IMR-90 (cell line): ENCODE measurements at regions not wholly inside any gene's neighbourhood (a gene's known extent, or its start where the extent isn't known, plus 50 kb on each side); places are given as distances from the start of the nearest gene placed in this dataset.

Experiments
- ATAC-seq: fragments of 200-7000 bp; cut with Tn5 transposase; 2 replicates; pipeline ENCODE4 v1.9.1; 2020; ENCODE audit warnings: low read depth, mild to moderate bottlenecking, moderate library complexity
- BruUV-seq: library from RNA; stranded (reverse); fragments of 400-500 nt; replicated peaks from 2 replicates; lab custom pipeline; 2021; lab: Mats Ljungman, UMichigan
- CTCF ChIA-PET: fragments of 300-600 bp; formaldehyde crosslinking; extraction: SDS; loops from one replicate; lab custom pipeline; 2021; ENCODE audit warnings: antibody characterized with exemption; lab: Yijun Ruan, JAX
- POLR2A ChIA-PET: fragments of 300-600 bp; sonication (Branson Sonifier 250); formaldehyde crosslinking; loops from one replicate; lab custom pipeline; 2022; ENCODE audit warnings: antibody characterized with exemption; ENCODE audit not compliant: unreplicated experiment; lab: Charles Lee
- DNase-seq: peaks from one replicate; pipeline ENCODE4 v3.0.0; 2013
- H2AFZ ChIP-seq: replicated peaks from 2 replicates; pipeline ENCODE3; 2013; ENCODE audit warnings: low read length, mild to moderate bottlenecking; ENCODE audit not compliant: poor library complexity
- H2AK5ac ChIP-seq: 2 replicates; pipeline ENCODE4 v1.6.1; 2013; ENCODE audit warnings: low read depth, low read length, inconsistent platforms
- H2AK9ac ChIP-seq: replicated peaks from 2 replicates; pipeline ENCODE3; 2013; ENCODE audit warnings: mild to moderate bottlenecking, low read depth, low read length, moderate library complexity; ENCODE audit not compliant: poor library complexity
- H2BK120ac ChIP-seq: 2 replicates; pipeline ENCODE4 v1.6.1; 2013; ENCODE audit warnings: low read depth, low read length, inconsistent platforms
- H2BK15ac ChIP-seq: 3 replicates; pipeline ENCODE4 v1.6.1; 2013; ENCODE audit warnings: low read depth, low read length, inconsistent platforms
- H2BK20ac ChIP-seq: 2 replicates; pipeline ENCODE4 v1.6.1; 2013; ENCODE audit warnings: low read depth, mild to moderate bottlenecking, inconsistent platforms, low read length, moderate library complexity
- H2BK5ac ChIP-seq: 2 replicates; pipeline ENCODE4 v1.6.1; 2013; ENCODE audit warnings: mild to moderate bottlenecking, low read depth, low read length, inconsistent platforms; ENCODE audit not compliant: poor library complexity, severe bottlenecking
- H3K14ac ChIP-seq: replicated peaks from 2 replicates; pipeline ENCODE4 v1.6.1; 2013; ENCODE audit warnings: low read depth, low read length, inconsistent platforms
- H3K18ac ChIP-seq: 2 replicates; pipeline ENCODE4 v1.6.1; 2013; ENCODE audit warnings: low read depth, low read length, control low read depth
- H3K23ac ChIP-seq: 2 replicates; pipeline ENCODE4 v1.6.1; 2013; ENCODE audit warnings: low read depth, low read length, inconsistent platforms
- H3K27ac ChIP-seq: 2 replicates; pipeline ENCODE4 v1.5.1; 2013; ENCODE audit warnings: mild to moderate bottlenecking, control low read depth, low read length; ENCODE audit not compliant: insufficient read depth
- H3K27me3 ChIP-seq: 2 replicates; pipeline ENCODE4 v1.6.1; 2013; ENCODE audit warnings: low read length; ENCODE audit not compliant: control insufficient read depth, insufficient read depth
- H3K36me3 ChIP-seq: 2 replicates; pipeline ENCODE4 v1.6.1; 2013; ENCODE audit warnings: low read length, mixed read lengths; ENCODE audit not compliant: control insufficient read depth, insufficient read depth
- H3K4ac ChIP-seq: 2 replicates; pipeline ENCODE4 v1.6.1; 2013; ENCODE audit warnings: low read depth, low read length, inconsistent platforms
- H3K4me1 ChIP-seq: 2 replicates; pipeline ENCODE4 v1.6.1; 2013; ENCODE audit warnings: low read length, mixed read lengths; ENCODE audit not compliant: control insufficient read depth, insufficient read depth
- H3K4me2 ChIP-seq: 2 replicates; pipeline ENCODE4 v1.6.1; 2013; ENCODE audit warnings: low read depth, mild to moderate bottlenecking, control low read depth, low read length, moderate library complexity
- H3K4me3 ChIP-seq: 2 replicates; pipeline ENCODE4 v1.5.1; 2013; ENCODE audit warnings: low read depth, mild to moderate bottlenecking, control low read depth, low read length, moderate library complexity; ENCODE audit not compliant: insufficient read depth
- H3K56ac ChIP-seq: 2 replicates; pipeline ENCODE4 v1.6.1; 2013; ENCODE audit warnings: low read length, inconsistent platforms; ENCODE audit not compliant: insufficient read depth; ENCODE audit errors: extremely low read depth
- H3K79me1 ChIP-seq, 2 experiments: 2 replicates each; pipeline ENCODE4 v1.6.1; 2013; ENCODE audit warnings: low read length in 2 of 2, inconsistent platforms in 1 of 2, low read depth in 1 of 2
- H3K9ac ChIP-seq: 2 replicates; pipeline ENCODE4 v1.6.1; 2013; ENCODE audit warnings: low read depth, low read length, control low read depth
- H3K9me1 ChIP-seq: 2 replicates; pipeline ENCODE4 v1.6.1; 2013; ENCODE audit warnings: low read length, inconsistent platforms; ENCODE audit not compliant: insufficient read depth
- H3K9me3 ChIP-seq: 2 replicates; pipeline ENCODE4 v1.6.1; 2013; ENCODE audit warnings: low read length; ENCODE audit not compliant: control insufficient read depth, insufficient read depth
- H4K20me1 ChIP-seq: 2 replicates; pipeline ENCODE4 v1.6.1; 2013; ENCODE audit warnings: low read length, inconsistent platforms; ENCODE audit not compliant: insufficient read depth
- H4K5ac ChIP-seq: 2 replicates; pipeline ENCODE4 v1.6.1; 2013; ENCODE audit warnings: mild to moderate bottlenecking, low read depth, low read length, control low read depth
- H4K8ac ChIP-seq, 2 experiments: 2 replicates each; pipeline ENCODE4 v1.6.1; 2013; ENCODE audit warnings: low read depth in 2 of 2, low read length in 2 of 2, control low read depth in 1 of 2, inconsistent platforms in 1 of 2
- H4K91ac ChIP-seq: 2 replicates; pipeline ENCODE4 v1.6.1; 2013; ENCODE audit warnings: low read depth, low read length, inconsistent platforms; ENCODE audit not compliant: insufficient read depth
- FOS ChIP-seq: fragments of 150-350 bp; IDR thresholded peaks from 2 replicates; pipeline ENCODE4 v1.6.1; 2016; ENCODE audit warnings: low read depth, low read length
- MAFK ChIP-seq: IDR thresholded peaks from 2 replicates; pipeline ENCODE4 v1.6.1; 2012; ENCODE audit warnings: low read depth, low read length, improper control_type of control experiment
- MAZ ChIP-seq: IDR thresholded peaks from 2 replicates; pipeline ENCODE4 v1.6.1; 2012; ENCODE audit warnings: low read depth, mild to moderate bottlenecking, low read length, improper control_type of control experiment, moderate library complexity, borderline replicate concordance
- RAD21 ChIP-seq: IDR thresholded peaks from 2 replicates; pipeline ENCODE4 v1.6.1; 2012; ENCODE audit warnings: low read length, improper control_type of control experiment
- RFX5 ChIP-seq: IDR thresholded peaks from 2 replicates; pipeline ENCODE4 v1.8.0; 2012; ENCODE audit warnings: low read depth, mild to moderate bottlenecking, low read length, moderate library complexity
- SMC3 ChIP-seq: fragments of 150-350 bp; IDR thresholded peaks from 2 replicates; pipeline ENCODE4 v1.6.1; 2016; ENCODE audit warnings: low read depth, mild to moderate bottlenecking, antibody characterized with exemption, low read length, moderate library complexity
- WGBS, 2 experiments: methylation state at CpG; one replicate each; pipeline versions ENCODE4 v1.1.5 to v1.1.7; 2013; ENCODE audit warnings: missing lambda C conversion rate in 2 of 2; ENCODE audit not compliant: insufficient read length in 1 of 2; ENCODE audit errors: extremely low coverage in 2 of 2; 5-methylcytosine and 5-hydroxymethylcytosine counted together
- dilution Hi-C: fragments of 300-500 bp; cut with HindIII; formaldehyde crosslinking; loops from one replicate; pipeline ENCODE4 v1.14.3; 2018; ENCODE audit warnings: low sequenced_read_pairs; ENCODE audit not compliant: unreplicated experiment
- in situ Hi-C: fragments of 300-500 bp; cut with MboI; formaldehyde crosslinking; loops from 3 replicates; pipeline ENCODE4 v1.14.3; 2019; ENCODE audit warnings: low sequenced_read_pairs, inconsistent platforms, mixed read lengths
- intact Hi-C: fragments of 100-400 bp; cut with micrococcal nuclease; formaldehyde crosslinking; loops from 2 replicates; pipeline ENCODE4 v1.10.0; 2022
- TF ChIP-seq, protein P1 (sequence below): fragments of 150-350 bp; IDR thresholded peaks from 2 replicates; pipeline ENCODE4 v1.6.1; 2017; ENCODE audit warnings: mild to moderate bottlenecking, antibody characterized with exemption, low read length, low read depth
- TF ChIP-seq, protein P2 (sequence below): fragments of 150-350 bp; IDR thresholded peaks from 2 replicates; pipeline ENCODE4 v1.6.1; 2016; ENCODE audit warnings: low read depth, mild to moderate bottlenecking, low read length, moderate library complexity, borderline replicate concordance
- TF ChIP-seq, protein P3 (sequence below): conservative IDR thresholded peaks from 2 replicates; pipeline ENCODE4 v1.5.1; 2012; ENCODE audit warnings: mild to moderate bottlenecking, low read depth, low read length, improper control_type of control experiment

DNA sequence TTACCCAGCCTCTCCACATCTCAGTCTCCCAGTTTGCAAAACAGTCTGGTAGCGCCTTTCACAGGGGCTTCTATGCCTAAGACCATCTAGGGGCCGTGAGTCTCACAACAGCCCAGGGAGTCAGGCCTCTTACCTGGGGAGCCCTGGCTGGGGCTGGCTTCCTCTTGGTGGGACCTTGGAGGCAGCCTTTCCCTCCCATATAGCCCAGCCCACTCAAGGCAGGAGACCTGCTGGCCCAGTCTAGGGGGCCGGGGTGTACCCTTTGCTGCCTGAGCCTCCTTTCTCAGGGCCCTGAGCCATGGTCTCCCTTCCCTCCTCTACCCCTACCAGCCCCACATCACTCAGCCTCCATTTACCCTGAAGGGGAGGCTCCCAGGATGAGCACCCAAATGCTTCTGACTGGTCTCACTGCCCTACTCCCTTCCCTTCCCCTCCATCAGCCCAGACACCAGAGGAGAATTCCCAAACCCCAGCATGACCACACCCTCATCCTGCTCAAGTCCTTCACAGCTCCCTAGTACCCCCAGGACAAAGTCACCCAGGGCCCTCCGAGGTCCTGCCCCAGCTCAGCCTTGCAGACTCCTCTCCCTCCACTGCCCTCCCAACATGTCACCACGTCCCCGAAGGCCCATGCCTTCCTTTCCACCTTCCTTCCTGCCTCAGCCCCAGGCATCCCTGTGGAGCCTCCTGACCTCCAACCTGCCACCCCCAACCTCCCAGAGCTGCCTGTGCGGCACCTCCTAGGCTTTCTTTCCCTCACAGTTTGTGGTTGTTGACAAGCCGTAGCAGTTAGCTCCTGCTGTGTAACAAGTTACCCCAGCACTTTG, 55.3 kb downstream of the BARX1 start:
- in situ Hi-C loops: no loop called here
- no peak overlapping the region for H4K5ac ChIP-seq
- dilution Hi-C loops: no loop called here
- H2AK5ac ChIP-seq: no peak overlapping the region
- H3K27me3 ChIP-seq: no peaks in the 10 kb centered on the region; the same call in 1 of the 2 replicates
- TF ChIP-seq SMC3 (no peak), FOS (no peak), MAZ (no peak), MAFK (no peak), RFX5 (no peak), RAD21 (no peak)
- TF ChIP-seq, protein P1, sequence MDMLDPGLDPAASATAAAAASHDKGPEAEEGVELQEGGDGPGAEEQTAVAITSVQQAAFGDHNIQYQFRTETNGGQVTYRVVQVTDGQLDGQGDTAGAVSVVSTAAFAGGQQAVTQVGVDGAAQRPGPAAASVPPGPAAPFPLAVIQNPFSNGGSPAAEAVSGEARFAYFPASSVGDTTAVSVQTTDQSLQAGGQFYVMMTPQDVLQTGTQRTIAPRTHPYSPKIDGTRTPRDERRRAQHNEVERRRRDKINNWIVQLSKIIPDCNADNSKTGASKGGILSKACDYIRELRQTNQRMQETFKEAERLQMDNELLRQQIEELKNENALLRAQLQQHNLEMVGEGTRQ: no peak
- TF ChIP-seq, protein P2, sequence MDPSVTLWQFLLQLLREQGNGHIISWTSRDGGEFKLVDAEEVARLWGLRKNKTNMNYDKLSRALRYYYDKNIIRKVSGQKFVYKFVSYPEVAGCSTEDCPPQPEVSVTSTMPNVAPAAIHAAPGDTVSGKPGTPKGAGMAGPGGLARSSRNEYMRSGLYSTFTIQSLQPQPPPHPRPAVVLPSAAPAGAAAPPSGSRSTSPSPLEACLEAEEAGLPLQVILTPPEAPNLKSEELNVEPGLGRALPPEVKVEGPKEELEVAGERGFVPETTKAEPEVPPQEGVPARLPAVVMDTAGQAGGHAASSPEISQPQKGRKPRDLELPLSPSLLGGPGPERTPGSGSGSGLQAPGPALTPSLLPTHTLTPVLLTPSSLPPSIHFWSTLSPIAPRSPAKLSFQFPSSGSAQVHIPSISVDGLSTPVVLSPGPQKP: no peak
- TF ChIP-seq, protein P3, sequence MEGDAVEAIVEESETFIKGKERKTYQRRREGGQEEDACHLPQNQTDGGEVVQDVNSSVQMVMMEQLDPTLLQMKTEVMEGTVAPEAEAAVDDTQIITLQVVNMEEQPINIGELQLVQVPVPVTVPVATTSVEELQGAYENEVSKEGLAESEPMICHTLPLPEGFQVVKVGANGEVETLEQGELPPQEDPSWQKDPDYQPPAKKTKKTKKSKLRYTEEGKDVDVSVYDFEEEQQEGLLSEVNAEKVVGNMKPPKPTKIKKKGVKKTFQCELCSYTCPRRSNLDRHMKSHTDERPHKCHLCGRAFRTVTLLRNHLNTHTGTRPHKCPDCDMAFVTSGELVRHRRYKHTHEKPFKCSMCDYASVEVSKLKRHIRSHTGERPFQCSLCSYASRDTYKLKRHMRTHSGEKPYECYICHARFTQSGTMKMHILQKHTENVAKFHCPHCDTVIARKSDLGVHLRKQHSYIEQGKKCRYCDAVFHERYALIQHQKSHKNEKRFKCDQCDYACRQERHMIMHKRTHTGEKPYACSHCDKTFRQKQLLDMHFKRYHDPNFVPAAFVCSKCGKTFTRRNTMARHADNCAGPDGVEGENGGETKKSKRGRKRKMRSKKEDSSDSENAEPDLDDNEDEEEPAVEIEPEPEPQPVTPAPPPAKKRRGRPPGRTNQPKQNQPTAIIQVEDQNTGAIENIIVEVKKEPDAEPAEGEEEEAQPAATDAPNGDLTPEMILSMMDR: no peak
- WGBS, 2 experiments: 49% methylated on average over 7 of the region's 8 CpGs; no CpG with 5 or more reads in 1 of the 2 experiments
- H3K14ac ChIP-seq: no peak overlapping the region
- H3K56ac ChIP-seq: no peak overlapping the region
- ChIA-PET CTCF (no interaction called here), POLR2A (no interaction called here)
- H3K4me1 ChIP-seq: no peaks in the 10 kb centered on the region
- H3K18ac ChIP-seq: no peak overlapping the region
- H3K36me3 ChIP-seq: no peaks in the 10 kb centered on the region
- no peak overlapping the region for H3K4me3 ChIP-seq
- H2BK120ac ChIP-seq: no peak overlapping the region
- no peaks in the 10 kb centered on the region for H3K9me3 ChIP-seq
- peak overlapping the region; percentile 5 for H2AFZ ChIP-seq
- no peaks in the 10 kb centered on the region for H3K79me1 ChIP-seq
- no peak overlapping the region for H3K27ac ChIP-seq
- intact Hi-C loops: no loop called here
- H3K4me2 ChIP-seq: no peak overlapping the region
- no peaks in the 10 kb centered on the region for H4K20me1 ChIP-seq
- H4K91ac ChIP-seq: no peak overlapping the region
- H2AK9ac ChIP-seq: no peak overlapping the region
- H4K8ac ChIP-seq: no peak overlapping the region
- no peak overlapping the region for H2BK15ac ChIP-seq
- BruUV-seq: no TSS peak
- no peak overlapping the region for H2BK20ac ChIP-seq
- no peak overlapping the region for H3K23ac ChIP-seq
- H3K9me1 ChIP-seq: no peaks in the 10 kb centered on the region
- no peak overlapping the region for H2BK5ac ChIP-seq
- ATAC-seq: no peak
- no peak overlapping the region for H3K9ac ChIP-seq
- DNase-seq: no peak
- H3K4ac ChIP-seq: no peak overlapping the region
